ENCODE measurements at regions not wholly inside any gene's neighbourhood (a gene's known extent, or its start where the extent isn't known, plus 50 kb on each side); places are given as distances from the start of the nearest gene placed in this dataset.

- TF ChIP-seq, protein P1, sequence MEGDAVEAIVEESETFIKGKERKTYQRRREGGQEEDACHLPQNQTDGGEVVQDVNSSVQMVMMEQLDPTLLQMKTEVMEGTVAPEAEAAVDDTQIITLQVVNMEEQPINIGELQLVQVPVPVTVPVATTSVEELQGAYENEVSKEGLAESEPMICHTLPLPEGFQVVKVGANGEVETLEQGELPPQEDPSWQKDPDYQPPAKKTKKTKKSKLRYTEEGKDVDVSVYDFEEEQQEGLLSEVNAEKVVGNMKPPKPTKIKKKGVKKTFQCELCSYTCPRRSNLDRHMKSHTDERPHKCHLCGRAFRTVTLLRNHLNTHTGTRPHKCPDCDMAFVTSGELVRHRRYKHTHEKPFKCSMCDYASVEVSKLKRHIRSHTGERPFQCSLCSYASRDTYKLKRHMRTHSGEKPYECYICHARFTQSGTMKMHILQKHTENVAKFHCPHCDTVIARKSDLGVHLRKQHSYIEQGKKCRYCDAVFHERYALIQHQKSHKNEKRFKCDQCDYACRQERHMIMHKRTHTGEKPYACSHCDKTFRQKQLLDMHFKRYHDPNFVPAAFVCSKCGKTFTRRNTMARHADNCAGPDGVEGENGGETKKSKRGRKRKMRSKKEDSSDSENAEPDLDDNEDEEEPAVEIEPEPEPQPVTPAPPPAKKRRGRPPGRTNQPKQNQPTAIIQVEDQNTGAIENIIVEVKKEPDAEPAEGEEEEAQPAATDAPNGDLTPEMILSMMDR (optimal IDR thresholded peaks at IDR 0.05 in 1 of 3, IDR thresholded peaks at IDR 0.05 in 1 of 3, conservative IDR thresholded peaks at IDR 0.05 in 1 of 3; ENCODE audit: extremely low read depth in 1 of 3, insufficient read depth in 2 of 3, low read length in 3 of 3), result no peak
- TF ChIP-seq EZH2 (IDR thresholded peaks at IDR 0.05; ENCODE audit: low read length), result no peak
Measured at GRCh38 chr2:236496340-236496739, 73.3 kb upstream of the ACKR3 start.

Data from keratinocyte (primary cell).